ENCODE measurements at regions not wholly inside any gene's neighbourhood (a gene's known extent, or its start where the extent isn't known, plus 50 kb on each side); places are given as distances from the start of the nearest gene placed in this dataset.

DNA sequence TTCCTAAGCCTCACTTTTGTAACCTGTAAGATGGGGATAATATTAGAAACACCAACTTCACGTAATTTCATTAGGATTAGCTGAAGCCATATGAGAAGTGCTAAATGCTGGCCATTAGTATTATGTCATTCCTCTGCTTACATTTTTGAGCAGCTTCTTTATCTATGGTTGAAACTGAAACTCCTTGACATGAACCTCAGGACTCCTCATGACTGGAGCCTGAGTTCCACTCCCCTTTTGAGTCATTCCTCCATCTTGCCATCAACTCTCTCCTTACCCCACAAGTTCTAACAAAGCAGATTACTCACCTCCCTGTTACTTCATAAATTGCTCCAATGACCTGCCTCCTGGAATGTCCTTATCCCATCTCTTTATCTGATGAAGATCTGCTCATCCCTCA, 123.2 kb upstream of the KCNIP4 start:
- Histone ChIP-seq H3K4me2 (no peak overlapping the region), H4K20me1 (ENCODE audit: low read depth) (no peaks in the 10 kb centered on the region), H2AFZ (replicated peaks) (no peak overlapping the region), H3K4me3 (no peak overlapping the region), H3K27ac (no peak overlapping the region), H3K79me2 (ENCODE audit: low read depth) (no peaks in the 10 kb centered on the region), H3K9ac (no peak overlapping the region), H3K36me3 (no peaks in the 10 kb centered on the region), H3K9me3 (ENCODE audit: low read depth) (no peaks in the 10 kb centered on the region), H3K4me1 (no peaks in the 10 kb centered on the region), H3K27me3 (no peaks in the 10 kb centered on the region), H3F3A (ENCODE audit: low read depth) (no peaks in the 10 kb centered on the region)
- TF ChIP-seq, protein P1, sequence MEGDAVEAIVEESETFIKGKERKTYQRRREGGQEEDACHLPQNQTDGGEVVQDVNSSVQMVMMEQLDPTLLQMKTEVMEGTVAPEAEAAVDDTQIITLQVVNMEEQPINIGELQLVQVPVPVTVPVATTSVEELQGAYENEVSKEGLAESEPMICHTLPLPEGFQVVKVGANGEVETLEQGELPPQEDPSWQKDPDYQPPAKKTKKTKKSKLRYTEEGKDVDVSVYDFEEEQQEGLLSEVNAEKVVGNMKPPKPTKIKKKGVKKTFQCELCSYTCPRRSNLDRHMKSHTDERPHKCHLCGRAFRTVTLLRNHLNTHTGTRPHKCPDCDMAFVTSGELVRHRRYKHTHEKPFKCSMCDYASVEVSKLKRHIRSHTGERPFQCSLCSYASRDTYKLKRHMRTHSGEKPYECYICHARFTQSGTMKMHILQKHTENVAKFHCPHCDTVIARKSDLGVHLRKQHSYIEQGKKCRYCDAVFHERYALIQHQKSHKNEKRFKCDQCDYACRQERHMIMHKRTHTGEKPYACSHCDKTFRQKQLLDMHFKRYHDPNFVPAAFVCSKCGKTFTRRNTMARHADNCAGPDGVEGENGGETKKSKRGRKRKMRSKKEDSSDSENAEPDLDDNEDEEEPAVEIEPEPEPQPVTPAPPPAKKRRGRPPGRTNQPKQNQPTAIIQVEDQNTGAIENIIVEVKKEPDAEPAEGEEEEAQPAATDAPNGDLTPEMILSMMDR (IDR thresholded peaks at IDR 0.05) = no peak
- no peak for TF ChIP-seq EZH2 (IDR thresholded peaks at IDR 0.05)
- TF ChIP-seq EZH2phosphoT487 (IDR thresholded peaks at IDR 0.05) = no peak
- Mint-ChIP-seq H3K4me3 (no peak overlapping the region), H3K36me3 (no peaks in the 10 kb centered on the region), H3K27ac (no peak overlapping the region), H3K27me3 (ENCODE audit: insufficient read depth, low read depth) (no peaks in the 10 kb centered on the region), H3K9me3 (peaks cover 12% of the 10 kb centered on the region), H3K4me1 (no peaks in the 10 kb centered on the region)
- no peak for DNase-seq (ENCODE audit: low spot score)

DNA sequence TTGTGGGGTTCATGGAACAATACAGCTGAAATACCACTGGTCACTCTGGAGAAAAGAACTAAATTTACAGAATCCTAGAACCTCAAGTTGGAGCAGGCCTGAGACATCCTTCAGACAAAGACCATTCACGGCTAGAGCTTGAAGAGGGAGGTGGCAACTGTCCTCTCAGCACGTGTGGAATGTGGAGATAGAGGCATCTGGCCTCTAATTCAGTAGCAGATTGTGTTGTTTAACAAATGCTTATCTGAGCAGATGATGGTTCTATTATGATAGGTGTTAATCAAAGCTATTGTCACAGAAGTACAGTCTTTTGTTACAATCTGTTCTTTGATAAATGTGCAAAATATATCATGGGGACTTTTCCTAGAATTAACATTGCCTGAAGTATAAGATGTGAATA, 121.7 kb upstream of the KCNIP4 start:
- H3K27me3 Mint-ChIP-seq (ENCODE audit: insufficient read depth, low read depth) = no peaks in the 10 kb centered on the region
- H3K4me3 Mint-ChIP-seq = no peak overlapping the region
- H3K36me3 ChIP-seq = no peaks in the 10 kb centered on the region
- H3F3A ChIP-seq (ENCODE audit: low read depth) = no peaks in the 10 kb centered on the region
- no peak overlapping the region for H3K27ac Mint-ChIP-seq
- no peaks in the 10 kb centered on the region for H3K4me1 Mint-ChIP-seq
- DNase-seq (ENCODE audit: low spot score) = no peak
- no peak overlapping the region for H3K9ac ChIP-seq
- H3K9me3 Mint-ChIP-seq = peaks cover 6% of the 10 kb centered on the region
- no peaks in the 10 kb centered on the region for H3K36me3 Mint-ChIP-seq
- no peak overlapping the region for H3K4me2 ChIP-seq
- no peaks in the 10 kb centered on the region for H4K20me1 ChIP-seq (ENCODE audit: low read depth)
- no peak overlapping the region for H2AFZ ChIP-seq (replicated peaks)
- no peaks in the 10 kb centered on the region for H3K9me3 ChIP-seq (ENCODE audit: low read depth)
- no peak overlapping the region for H3K27ac ChIP-seq
- no peaks in the 10 kb centered on the region for H3K79me2 ChIP-seq (ENCODE audit: low read depth)
- H3K27me3 ChIP-seq = no peaks in the 10 kb centered on the region
- no peaks in the 10 kb centered on the region for H3K4me1 ChIP-seq
- TF ChIP-seq EZH2 (IDR thresholded peaks at IDR 0.05) (no peak), EZH2phosphoT487 (IDR thresholded peaks at IDR 0.05) (no peak)
- TF ChIP-seq, protein P1 (IDR thresholded peaks at IDR 0.05) = no peak
- H3K4me3 ChIP-seq = no peak overlapping the region

DNA sequence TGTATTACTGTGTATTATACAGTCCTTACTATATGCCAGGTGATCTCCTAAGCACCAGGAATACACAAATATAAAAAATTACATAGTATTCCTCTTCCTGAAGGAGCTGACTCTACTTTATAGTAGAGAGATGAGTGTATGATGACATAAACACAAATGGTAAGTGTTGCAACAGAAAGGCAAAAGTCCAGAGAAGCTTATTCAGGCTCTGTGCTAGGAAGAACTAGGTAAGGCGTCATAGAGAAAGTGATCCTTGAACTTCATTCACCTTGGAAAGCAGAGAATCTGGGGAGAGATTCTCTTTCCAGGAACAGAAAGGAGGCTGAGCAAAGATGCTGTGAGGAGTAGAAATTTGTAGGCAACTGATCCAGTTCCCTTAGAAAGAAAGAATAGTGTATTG, 115.0 kb upstream of the KCNIP4 start:
- no peak overlapping the region for H3K4me2 ChIP-seq
- H3K27me3 ChIP-seq = no peaks in the 10 kb centered on the region
- H3K79me2 ChIP-seq (ENCODE audit: low read depth) = no peaks in the 10 kb centered on the region
- H4K20me1 ChIP-seq (ENCODE audit: low read depth) = no peaks in the 10 kb centered on the region
- no peaks in the 10 kb centered on the region for H3K4me1 Mint-ChIP-seq
- no peaks in the 10 kb centered on the region for H3K9me3 Mint-ChIP-seq
- no peak overlapping the region for H3K27ac ChIP-seq
- no peaks in the 10 kb centered on the region for H3K4me1 ChIP-seq
- H3K4me3 ChIP-seq = no peak overlapping the region
- DNase-seq (ENCODE audit: low spot score) = no peak
- no peak for TF ChIP-seq EZH2phosphoT487 (IDR thresholded peaks at IDR 0.05)
- TF ChIP-seq EZH2 (IDR thresholded peaks at IDR 0.05) = no peak
- TF ChIP-seq, protein P1 (IDR thresholded peaks at IDR 0.05) = no peak
- no peak overlapping the region for H3K9ac ChIP-seq
- H2AFZ ChIP-seq (replicated peaks) = no peak overlapping the region
- H3F3A ChIP-seq (ENCODE audit: low read depth) = no peaks in the 10 kb centered on the region
- H3K9me3 ChIP-seq (ENCODE audit: low read depth) = no peaks in the 10 kb centered on the region
- no peak overlapping the region for H3K4me3 Mint-ChIP-seq
- H3K27me3 Mint-ChIP-seq (ENCODE audit: insufficient read depth, low read depth) = peaks cover 2% of the 10 kb centered on the region
- no peak overlapping the region for H3K27ac Mint-ChIP-seq
- no peaks in the 10 kb centered on the region for H3K36me3 Mint-ChIP-seq
- H3K36me3 ChIP-seq = no peaks in the 10 kb centered on the region

DNA sequence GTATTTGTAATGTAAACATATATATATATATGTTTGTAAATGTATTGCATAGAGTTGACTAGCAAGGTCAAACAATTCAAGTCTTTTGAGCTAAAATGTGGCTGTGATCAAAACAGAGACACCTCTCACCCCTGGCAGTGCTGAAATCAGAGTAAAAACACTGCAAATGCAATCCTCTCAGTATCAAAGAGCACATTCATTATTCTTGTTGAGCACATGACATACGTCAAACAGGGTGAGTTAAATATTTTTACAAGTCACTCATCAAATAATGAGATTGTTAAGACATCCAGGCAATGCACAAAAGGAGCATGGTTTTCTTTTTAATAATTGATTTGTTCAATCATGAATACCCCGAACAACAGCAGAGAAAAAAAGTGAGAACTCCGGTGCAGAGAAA, 114.1 kb upstream of the KCNIP4 start:
- Mint-ChIP-seq H3K4me3 (no peak overlapping the region), H3K9me3 (no peaks in the 10 kb centered on the region), H3K27me3 (ENCODE audit: insufficient read depth, low read depth) (peaks cover 2% of the 10 kb centered on the region), H3K27ac (no peak overlapping the region), H3K4me1 (no peaks in the 10 kb centered on the region), H3K36me3 (no peaks in the 10 kb centered on the region)
- no peaks in the 10 kb centered on the region for H3K27me3 ChIP-seq
- no peaks in the 10 kb centered on the region for H3K79me2 ChIP-seq (ENCODE audit: low read depth)
- H3K27ac ChIP-seq = no peak overlapping the region
- H3K4me2 ChIP-seq = no peak overlapping the region
- no peak overlapping the region for H3K9ac ChIP-seq
- H3K36me3 ChIP-seq = no peaks in the 10 kb centered on the region
- no peak for TF ChIP-seq EZH2phosphoT487 (IDR thresholded peaks at IDR 0.05)
- TF ChIP-seq, protein P1 (IDR thresholded peaks at IDR 0.05) = no peak
- no peak for TF ChIP-seq EZH2 (IDR thresholded peaks at IDR 0.05)
- no peak overlapping the region for H3K4me3 ChIP-seq
- no peaks in the 10 kb centered on the region for H4K20me1 ChIP-seq (ENCODE audit: low read depth)
- H3K9me3 ChIP-seq (ENCODE audit: low read depth) = no peaks in the 10 kb centered on the region
- H2AFZ ChIP-seq (replicated peaks) = no peak overlapping the region
- no peak for DNase-seq (ENCODE audit: low spot score)
- H3F3A ChIP-seq (ENCODE audit: low read depth) = no peaks in the 10 kb centered on the region
- no peaks in the 10 kb centered on the region for H3K4me1 ChIP-seq

Measured in neural progenitor cell (in vitro differentiated cells).